GM12864 (cell line): ENCODE measurements at regions not wholly inside any gene's neighbourhood (a gene's known extent, or its start where the extent isn't known, plus 50 kb on each side); places are given as distances from the start of the nearest gene placed in this dataset.

ENCODE experiments used
- DNase-seq: peaks from one replicate; pipeline ENCODE4 v3.0.0-alpha.2; 2011; ENCODE audit warnings: low read depth
- H3K4me3 ChIP-seq: 2 replicates; pipeline ENCODE4 v1.5.1; 2011; ENCODE audit warnings: mild to moderate bottlenecking, low read depth, low read length, control low read depth
- TF ChIP-seq, protein P1 (sequence below): IDR thresholded peaks from 2 replicates; pipeline ENCODE4 v1.5.1; 2011; ENCODE audit warnings: low read depth, mild to moderate bottlenecking, moderate library complexity, low read length, control low read depth, inconsistent platforms; ENCODE audit errors: missing control alignments

GRCh38 chr12:105610459-105610858 lies 280.0 kb downstream of the C12orf75 start:
- TF ChIP-seq, protein P1, sequence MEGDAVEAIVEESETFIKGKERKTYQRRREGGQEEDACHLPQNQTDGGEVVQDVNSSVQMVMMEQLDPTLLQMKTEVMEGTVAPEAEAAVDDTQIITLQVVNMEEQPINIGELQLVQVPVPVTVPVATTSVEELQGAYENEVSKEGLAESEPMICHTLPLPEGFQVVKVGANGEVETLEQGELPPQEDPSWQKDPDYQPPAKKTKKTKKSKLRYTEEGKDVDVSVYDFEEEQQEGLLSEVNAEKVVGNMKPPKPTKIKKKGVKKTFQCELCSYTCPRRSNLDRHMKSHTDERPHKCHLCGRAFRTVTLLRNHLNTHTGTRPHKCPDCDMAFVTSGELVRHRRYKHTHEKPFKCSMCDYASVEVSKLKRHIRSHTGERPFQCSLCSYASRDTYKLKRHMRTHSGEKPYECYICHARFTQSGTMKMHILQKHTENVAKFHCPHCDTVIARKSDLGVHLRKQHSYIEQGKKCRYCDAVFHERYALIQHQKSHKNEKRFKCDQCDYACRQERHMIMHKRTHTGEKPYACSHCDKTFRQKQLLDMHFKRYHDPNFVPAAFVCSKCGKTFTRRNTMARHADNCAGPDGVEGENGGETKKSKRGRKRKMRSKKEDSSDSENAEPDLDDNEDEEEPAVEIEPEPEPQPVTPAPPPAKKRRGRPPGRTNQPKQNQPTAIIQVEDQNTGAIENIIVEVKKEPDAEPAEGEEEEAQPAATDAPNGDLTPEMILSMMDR: no peak
- no peak for DNase-seq
- H3K4me3 ChIP-seq: no peak overlapping the region

DNA sequence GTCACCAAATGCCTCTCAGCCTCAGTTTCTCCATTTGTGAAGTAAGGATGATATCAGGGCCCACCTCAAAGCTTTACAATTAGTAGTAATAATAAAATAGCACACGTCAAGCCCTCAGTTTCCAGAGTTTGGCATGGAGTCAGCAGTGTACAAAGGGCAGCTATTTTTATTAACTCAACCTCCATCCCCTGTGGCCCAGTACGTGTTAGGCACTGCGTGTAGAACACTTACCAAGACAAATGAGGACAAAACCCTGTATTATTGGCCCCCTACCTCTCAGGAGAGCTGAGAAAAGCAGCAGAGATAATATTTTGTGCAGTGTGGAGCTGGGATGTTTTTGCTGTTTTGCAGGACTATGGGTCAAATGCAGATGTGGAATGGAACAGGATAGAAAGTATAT lies 280.8 kb downstream of the C12orf75 start:
- no peak for DNase-seq
- TF ChIP-seq, protein P1: no peak
- no peak overlapping the region for H3K4me3 ChIP-seq

GRCh38 chr12:105613269-105613668 lies 282.8 kb downstream of the C12orf75 start:
- no peak overlapping the region for H3K4me3 ChIP-seq
- TF ChIP-seq, protein P1: no peak
- no peak for DNase-seq

- DNase-seq: no peak
- no peak overlapping the region for H3K4me3 ChIP-seq
- TF ChIP-seq, protein P1: no peak
Measured at GRCh38 chr12:105613887-105614286, 283.4 kb downstream of the C12orf75 start.

DNA sequence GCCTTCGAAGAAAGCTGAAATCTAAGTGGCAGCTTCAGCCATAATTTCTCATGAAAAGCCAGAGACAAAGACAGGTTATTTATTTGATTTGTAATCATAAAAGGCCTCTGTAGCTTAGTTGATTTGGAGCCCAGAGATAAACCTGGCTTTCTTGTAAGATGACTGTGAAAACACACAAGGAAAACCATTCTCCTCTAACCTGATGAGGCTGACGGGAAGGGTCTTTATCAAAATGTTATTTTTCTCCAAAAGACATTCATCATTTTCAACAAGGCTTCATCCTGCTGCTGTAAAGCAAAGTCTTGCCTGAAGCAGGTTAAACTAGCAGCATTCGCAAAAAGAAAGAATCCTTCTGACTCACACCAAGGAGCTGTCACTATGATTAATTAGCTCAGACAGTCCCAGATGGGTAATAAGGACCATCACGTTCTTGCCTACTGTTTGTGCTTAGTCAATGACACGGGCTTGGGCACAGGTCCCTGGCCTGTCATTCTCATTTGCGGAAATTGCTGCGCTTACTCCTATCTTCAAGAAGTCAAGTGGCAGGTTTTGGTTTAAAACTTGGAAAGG lies 286.6 kb downstream of the C12orf75 start:
- DNase-seq: no peak
- no peak overlapping the region for H3K4me3 ChIP-seq
- TF ChIP-seq, protein P1: no peak

DNA sequence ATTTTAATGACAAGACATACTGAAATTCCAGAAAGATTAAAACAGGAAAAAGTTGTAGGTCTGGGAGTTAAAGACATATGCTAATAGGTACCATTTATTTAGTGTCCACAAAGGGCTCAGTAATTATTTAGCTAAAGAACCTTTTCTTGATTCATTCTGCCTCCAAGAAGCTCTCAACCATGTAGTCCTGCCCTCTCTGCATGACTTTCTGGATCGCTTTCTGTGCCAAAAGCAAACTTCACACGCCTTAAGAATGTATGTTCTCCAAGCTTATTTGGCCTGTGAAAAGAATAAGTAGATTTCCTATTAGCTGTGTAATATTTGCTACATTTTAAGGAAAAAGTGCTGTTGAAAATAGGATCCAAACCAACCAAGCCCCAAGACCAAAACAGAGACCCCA lies 291.7 kb downstream of the C12orf75 start:
- DNase-seq: no peak
- no peak overlapping the region for H3K4me3 ChIP-seq
- TF ChIP-seq, protein P1: no peak
